H9 (cell line): ENCODE measurements at regions not wholly inside any gene's neighbourhood (a gene's known extent, or its start where the extent isn't known, plus 50 kb on each side); places are given as distances from the start of the nearest gene placed in this dataset.
A peak's percentile ranks its signal among the peaks of the same experiment; 100 is the strongest.

ENCODE experiments used
- DNase-seq: peaks from one replicate; pipeline ENCODE4 v3.0.0-alpha.2; 2017
- H2AFZ ChIP-seq: one replicate; pipeline ENCODE4 v1.6.1; 2013; ENCODE audit warnings: mild to moderate bottlenecking, low read length, control low read depth, moderate library complexity
- H2AK5ac ChIP-seq: 2 replicates; pipeline ENCODE4 v1.6.1; 2013; ENCODE audit warnings: low read length, control low read depth, mixed read lengths; ENCODE audit not compliant: insufficient read length
- H2BK120ac ChIP-seq: one replicate; pipeline ENCODE4 v1.6.1; 2013; ENCODE audit warnings: low read depth, mild to moderate bottlenecking, low read length, control low read depth, inconsistent platforms; ENCODE audit not compliant: poor library complexity, severe bottlenecking
- H2BK12ac ChIP-seq: 2 replicates; pipeline ENCODE4 v1.6.1; 2013; ENCODE audit warnings: low read length, control low read depth, mixed read lengths, low read depth; ENCODE audit not compliant: insufficient read length
- H2BK15ac ChIP-seq: 2 replicates; pipeline ENCODE4 v1.6.1; 2013; ENCODE audit warnings: low read depth, low read length, control low read depth
- H2BK20ac ChIP-seq: one replicate; pipeline ENCODE4 v1.6.1; 2013; ENCODE audit warnings: low read depth, mild to moderate bottlenecking, low read length, control low read depth, inconsistent platforms; ENCODE audit not compliant: poor library complexity, severe bottlenecking
- H2BK5ac ChIP-seq: 2 replicates; pipeline ENCODE4 v1.6.1; 2013; ENCODE audit warnings: low read length, control low read depth, mixed read lengths; ENCODE audit not compliant: insufficient read length
- H3K14ac ChIP-seq: 2 replicates; pipeline ENCODE4 v1.6.1; 2013; ENCODE audit warnings: low read length, control low read depth; ENCODE audit not compliant: insufficient read depth
- H3K18ac ChIP-seq: 2 replicates; pipeline ENCODE4 v1.6.1; 2013; ENCODE audit warnings: low read depth, mild to moderate bottlenecking, mixed read lengths, low read length, control low read depth; ENCODE audit not compliant: insufficient read length
- H3K23ac ChIP-seq: 2 replicates; pipeline ENCODE4 v1.6.1; 2013; ENCODE audit warnings: low read length, control low read depth, mixed read lengths, low read depth; ENCODE audit not compliant: insufficient read length
- H3K23me2 ChIP-seq: 2 replicates; pipeline ENCODE4 v1.6.1; 2013; ENCODE audit warnings: low read depth, mild to moderate bottlenecking, mixed read lengths, low read length, control low read depth; ENCODE audit not compliant: insufficient read length, poor library complexity, severe bottlenecking
- H3K27ac ChIP-seq: 2 replicates; pipeline ENCODE4 v1.5.1; 2013; ENCODE audit warnings: low read length, control low read depth, mixed read lengths, low read depth; ENCODE audit not compliant: insufficient read length
- H3K27me3 ChIP-seq: 2 replicates; pipeline ENCODE4 v1.6.1; 2013; ENCODE audit warnings: low read length, control low read depth, inconsistent platforms; ENCODE audit not compliant: insufficient read depth
- H3K4ac ChIP-seq: 2 replicates; pipeline ENCODE4 v1.6.1; 2013; ENCODE audit warnings: low read depth, mild to moderate bottlenecking, control low read depth, inconsistent platforms, low read length, moderate library complexity
- H3K4me1 ChIP-seq: 2 replicates; pipeline ENCODE4 v1.6.1; 2013; ENCODE audit warnings: low read length, control low read depth, inconsistent platforms; ENCODE audit not compliant: insufficient read depth
- H3K4me2 ChIP-seq: 2 replicates; pipeline ENCODE4 v1.6.1; 2013; ENCODE audit warnings: low read length, control low read depth, mixed read lengths; ENCODE audit not compliant: insufficient read length, insufficient read depth
- H3K56ac ChIP-seq: 2 replicates; pipeline ENCODE4 v1.6.1; 2013; ENCODE audit warnings: low read depth, mild to moderate bottlenecking, mixed read lengths, low read length, control low read depth; ENCODE audit not compliant: insufficient read length
- H3K79me1 ChIP-seq: 2 replicates; pipeline ENCODE4 v1.6.1; 2013; ENCODE audit warnings: low read depth, mild to moderate bottlenecking, moderate library complexity, low read length, control low read depth, inconsistent platforms; ENCODE audit not compliant: insufficient read depth, poor library complexity, severe bottlenecking
- H3K79me2 ChIP-seq: 2 replicates; pipeline ENCODE4 v1.6.1; 2013; ENCODE audit warnings: low read length, control low read depth, inconsistent platforms; ENCODE audit not compliant: insufficient read depth
- H3K9ac ChIP-seq: 2 replicates; pipeline ENCODE4 v1.6.1; 2013; ENCODE audit warnings: low read length, control low read depth, mixed read lengths; ENCODE audit not compliant: insufficient read length; ENCODE audit errors: extremely low read depth
- H3K9me3 ChIP-seq: one replicate; pipeline ENCODE4 v1.6.1; 2013; ENCODE audit warnings: low read depth, low read length, inconsistent platforms; ENCODE audit not compliant: control insufficient read depth
- H3T11ph ChIP-seq: one replicate; pipeline ENCODE4 v1.6.1; 2013; ENCODE audit warnings: mild to moderate bottlenecking, low read length, control low read depth, inconsistent platforms
- H4K20me1 ChIP-seq: one replicate; pipeline ENCODE4 v1.6.1; 2013; ENCODE audit not compliant: control insufficient read depth, insufficient read length, insufficient read depth
- H4K5ac ChIP-seq: 2 replicates; pipeline ENCODE4 v1.6.1; 2013; ENCODE audit warnings: low read depth, mild to moderate bottlenecking, mixed read lengths, low read length, control low read depth; ENCODE audit not compliant: insufficient read length
- H4K8ac ChIP-seq: replicated peaks from 2 replicates; pipeline ENCODE4 v1.6.1; 2013; ENCODE audit warnings: low read length, control low read depth, mixed read lengths, low read depth; ENCODE audit not compliant: insufficient read length
- H4K91ac ChIP-seq: 2 replicates; pipeline ENCODE4 v1.6.1; 2013; ENCODE audit warnings: low read depth, mild to moderate bottlenecking, moderate library complexity, mixed read lengths, low read length, control low read depth; ENCODE audit not compliant: insufficient read length
- H3K27ac Mint-ChIP-seq, 3 experiments: 2 replicates in 2 of 3; 3 replicates in 1 of 3; pipeline ENCODE4 v1.8.0; 2020 to 2021; ENCODE audit warnings: mixed read lengths in 3 of 3, mild to moderate bottlenecking in 1 of 3, moderate library complexity in 1 of 3
- H3K27me3 Mint-ChIP-seq: 2 replicates; pipeline ENCODE4 v1.8.0; 2021; ENCODE audit warnings: low read depth, mild to moderate bottlenecking, moderate library complexity, mixed read lengths
- H3K36me3 Mint-ChIP-seq, 3 experiments: 2 replicates in 2 of 3; 3 replicates in 1 of 3; pipeline ENCODE4 v1.8.0; 2020 to 2021; ENCODE audit warnings: low read depth in 3 of 3, mixed read lengths in 3 of 3; ENCODE audit not compliant: insufficient read depth in 1 of 3
- H3K4me1 Mint-ChIP-seq, 2 experiments: 2 replicates each; pipeline ENCODE4 v1.8.0; 2020; ENCODE audit warnings: mixed read lengths in 2 of 2
- H3K4me3 Mint-ChIP-seq, 2 experiments: 2 replicates in 1 of 2; 3 replicates in 1 of 2; pipeline ENCODE4 v1.8.0; 2020 to 2021; ENCODE audit warnings: mild to moderate bottlenecking in 2 of 2, mixed read lengths in 2 of 2, moderate library complexity in 1 of 2
- H3K9me3 Mint-ChIP-seq, 2 experiments: 2 replicates in 1 of 2; 3 replicates in 1 of 2; pipeline ENCODE4 v1.8.0; 2020; ENCODE audit warnings: mild to moderate bottlenecking in 2 of 2, mixed read lengths in 2 of 2, moderate library complexity in 1 of 2
- CTCF ChIP-seq: fragments of 200-600 bp; sonication (generic); conservative IDR thresholded peaks from 3 replicates; pipeline ENCODE4 v1.8.0; 2021; ENCODE audit warnings: antibody characterized with exemption, mild to moderate bottlenecking
- WGBS: extraction: QIAGEN DNeasy Blood & Tissue Kit; methylation state at CpG from one replicate; pipeline ENCODE4 v1.1.7; 2013; ENCODE audit warnings: missing lambda C conversion rate, low lambda C conversion rate, mixed read lengths; ENCODE audit not compliant: insufficient read length; ENCODE audit errors: extremely low coverage; 5-methylcytosine and 5-hydroxymethylcytosine counted together

DNA sequence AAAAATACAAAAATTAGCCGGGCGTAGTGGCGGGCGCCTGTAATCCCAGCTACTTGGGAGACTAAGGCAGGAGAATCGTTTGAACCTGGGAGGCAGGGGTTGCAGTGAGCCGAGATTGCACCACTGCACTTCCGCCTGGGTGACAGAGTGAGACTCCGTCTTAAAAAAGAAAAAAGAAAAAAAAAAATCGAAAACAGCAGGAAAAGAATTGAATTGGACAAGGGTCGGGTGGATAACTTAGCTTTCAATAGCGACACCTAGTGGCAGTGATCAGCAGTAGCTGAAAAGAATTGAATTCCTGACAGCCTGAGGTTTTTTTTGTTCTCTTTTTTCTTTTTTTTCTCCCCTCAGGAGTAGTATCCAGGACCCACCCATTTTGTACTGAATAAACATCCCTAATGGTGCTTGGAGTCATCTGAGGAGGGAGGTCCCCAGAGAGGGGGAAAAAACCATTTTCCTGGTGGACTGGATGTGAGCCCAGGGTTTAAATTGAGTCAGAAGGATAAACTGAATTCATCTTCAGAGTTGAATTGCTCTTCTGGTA lies 55.1 kb downstream of the CYCS start:
- Mint-ChIP-seq H3K27ac (no peak overlapping the region), H3K4me1 (peaks cover 6 to 16% of the 10 kb centered on the region in 2 experiments), H3K4me3 (peak overlapping the region in 1 of 2 experiments; percentile 46; a peak in 2 of 5 replicates), H3K36me3 (peaks cover 0 to 2% (median 0%) of the 10 kb centered on the region in 3 experiments; a peak in 2 of 7 replicates), H3K9me3 (peaks cover 0 to 2% of the 10 kb centered on the region in 2 experiments; a peak in 1 of 5 replicates), H3K27me3 (no peaks in the 10 kb centered on the region)
- no peak overlapping the region for H3K23ac ChIP-seq
- peak overlapping the region; percentile 98 for H2AFZ ChIP-seq
- no peak overlapping the region for H2AK5ac ChIP-seq
- H3K27ac ChIP-seq, result no peak overlapping the region
- H2BK15ac ChIP-seq, result no peak overlapping the region
- WGBS, result no CpG with 5 or more reads among the region's 11 CpGs
- DNase-seq, result peak; percentile 59
- H3K14ac ChIP-seq, result no peak overlapping the region
- H3K79me1 ChIP-seq, result no peaks in the 10 kb centered on the region
- H3K4ac ChIP-seq, result no peak overlapping the region
- no peaks in the 10 kb centered on the region for H3K9me3 ChIP-seq
- H3K56ac ChIP-seq, result no peak overlapping the region
- no peaks in the 10 kb centered on the region for H3K79me2 ChIP-seq
- no peak overlapping the region for H3K18ac ChIP-seq
- TF ChIP-seq CTCF, result peak; percentile 97
- H4K8ac ChIP-seq, result no peak overlapping the region
- no peaks in the 10 kb centered on the region for H3K27me3 ChIP-seq
- no peak overlapping the region for H4K91ac ChIP-seq
- H2BK20ac ChIP-seq, result no peak overlapping the region
- H3T11ph ChIP-seq, result no peak overlapping the region
- no peak overlapping the region for H2BK12ac ChIP-seq
- H2BK120ac ChIP-seq, result no peak overlapping the region
- no peak overlapping the region for H4K5ac ChIP-seq
- no peaks in the 10 kb centered on the region; the same call in 1 of the 2 replicates for H3K4me1 ChIP-seq
- no peak overlapping the region for H3K4me2 ChIP-seq
- no peaks in the 10 kb centered on the region for H4K20me1 ChIP-seq
- H2BK5ac ChIP-seq, result no peak overlapping the region
- no peaks in the 10 kb centered on the region for H3K23me2 ChIP-seq
- H3K9ac ChIP-seq, result no peak overlapping the region
